COLO668 (cell line): ENCODE measurements at regions not wholly inside any gene's neighbourhood (a gene's known extent, or its start where the extent isn't known, plus 50 kb on each side); places are given as distances from the start of the nearest gene placed in this dataset.
"Not testable (repeated sequence)": the region's sequence is repeated elsewhere in the genome, so short reads cannot be mapped to it uniquely, and the experiment has no call there.

Source experiments
- DNase-seq: peaks from one replicate; lab custom pipeline; 2025; ENCODE audit not compliant: unreplicated experiment; lab: John Stamatoyannopoulos, UW

DNA sequence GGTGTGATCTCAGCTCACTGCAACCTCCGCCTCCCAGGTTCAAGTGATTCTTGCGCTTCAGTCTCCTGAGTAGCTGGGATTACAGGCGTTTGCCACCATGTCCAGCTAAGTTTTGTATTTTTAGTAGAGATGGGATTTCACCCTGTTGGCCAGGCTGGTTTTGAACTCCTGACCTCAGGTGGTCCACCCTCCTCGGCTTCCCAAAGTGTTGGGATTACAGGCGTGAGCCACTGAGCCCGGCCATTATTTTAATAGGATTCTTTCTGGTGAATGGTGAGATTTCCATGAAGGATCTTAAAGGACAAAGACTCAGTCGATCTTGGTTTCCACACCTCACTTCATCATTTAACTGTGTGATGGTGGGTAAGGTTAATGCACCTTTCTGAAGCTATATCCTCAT is 183.8 kb upstream of the ZNF217 start:
- not testable (repeated sequence) for DNase-seq

DNA sequence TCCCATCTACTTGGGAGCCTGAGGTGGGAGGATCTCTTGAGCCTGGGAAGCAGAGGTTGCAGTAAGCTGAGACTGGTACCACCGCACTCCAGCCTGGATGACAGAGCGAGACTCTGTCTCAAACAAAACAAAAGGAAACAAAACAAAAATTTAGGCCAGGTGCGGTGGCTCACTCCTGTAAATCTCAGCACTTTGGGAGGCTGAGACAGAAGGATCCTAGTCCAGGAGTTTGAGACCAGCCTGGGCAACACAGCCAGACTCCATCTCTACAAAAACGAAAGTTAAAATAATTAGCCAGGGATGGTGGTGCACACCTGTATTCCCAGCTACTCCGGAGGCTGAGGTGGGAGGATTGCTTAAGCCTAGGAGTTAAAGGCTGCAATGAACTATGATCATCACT is 183.2 kb upstream of the ZNF217 start:
- no peak for DNase-seq

DNA sequence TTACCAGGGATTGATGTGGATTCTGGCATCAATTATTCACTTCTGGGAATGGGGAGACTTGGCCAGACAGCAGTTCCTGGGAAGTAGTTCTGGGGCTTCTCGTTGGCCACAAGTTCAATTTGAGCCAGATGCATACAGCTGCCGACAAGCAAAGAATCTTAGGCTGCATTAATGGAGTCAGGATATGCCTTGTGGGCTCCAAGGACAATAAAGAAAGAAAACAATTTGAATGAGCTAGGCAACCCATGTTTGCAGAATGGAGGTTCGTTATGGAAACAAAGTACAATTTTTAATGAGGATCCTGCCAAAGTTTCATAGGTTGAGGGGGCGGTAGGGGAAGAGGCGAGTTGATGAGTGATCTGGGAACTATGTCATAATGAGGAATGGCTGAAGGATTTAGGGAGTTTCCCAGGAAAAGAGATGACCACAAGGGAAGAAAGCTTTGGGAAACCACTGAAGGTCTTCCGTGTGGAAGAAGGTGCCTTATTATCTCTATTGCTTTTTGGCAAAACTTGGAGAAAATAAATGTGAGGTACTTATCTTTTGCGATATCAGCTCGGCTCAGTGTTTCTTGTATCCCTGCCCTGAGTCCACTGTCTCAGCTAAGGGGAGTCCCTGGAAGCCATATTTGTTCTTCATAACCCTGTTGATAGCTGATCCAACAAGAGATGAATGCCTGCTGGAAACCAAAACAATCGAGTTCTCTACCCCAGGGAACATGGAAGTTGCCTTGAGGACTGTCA is 181.0 kb upstream of the ZNF217 start:
- no peak for DNase-seq

DNA sequence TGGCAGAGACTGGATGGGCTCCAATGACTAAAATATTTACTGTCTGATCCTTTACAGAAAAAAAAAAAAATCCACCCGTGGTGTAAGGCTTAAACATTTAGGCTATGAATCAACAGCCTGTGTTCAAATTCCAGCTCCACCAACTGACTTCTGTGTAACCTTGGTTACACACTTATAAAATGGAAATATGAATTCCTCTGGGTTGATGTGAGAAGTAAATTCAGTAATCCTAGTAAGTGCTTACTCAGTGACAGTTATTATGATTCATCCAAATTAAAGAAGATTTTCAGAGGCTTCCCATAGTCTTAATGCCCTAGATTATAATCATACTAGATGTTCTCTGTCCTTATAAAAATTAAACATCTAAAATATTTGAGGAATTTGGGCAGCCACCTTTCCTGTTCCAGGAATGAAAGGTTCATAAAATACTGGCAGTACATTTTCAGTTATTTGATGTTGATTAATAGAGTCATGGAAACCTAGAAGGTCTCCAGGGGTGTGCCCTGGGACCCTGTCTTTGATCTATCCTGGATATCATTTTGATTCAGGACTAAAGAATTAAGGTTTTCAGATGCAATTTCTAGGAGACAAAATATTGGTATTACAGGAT is 180.3 kb upstream of the ZNF217 start:
- no peak for DNase-seq

DNA sequence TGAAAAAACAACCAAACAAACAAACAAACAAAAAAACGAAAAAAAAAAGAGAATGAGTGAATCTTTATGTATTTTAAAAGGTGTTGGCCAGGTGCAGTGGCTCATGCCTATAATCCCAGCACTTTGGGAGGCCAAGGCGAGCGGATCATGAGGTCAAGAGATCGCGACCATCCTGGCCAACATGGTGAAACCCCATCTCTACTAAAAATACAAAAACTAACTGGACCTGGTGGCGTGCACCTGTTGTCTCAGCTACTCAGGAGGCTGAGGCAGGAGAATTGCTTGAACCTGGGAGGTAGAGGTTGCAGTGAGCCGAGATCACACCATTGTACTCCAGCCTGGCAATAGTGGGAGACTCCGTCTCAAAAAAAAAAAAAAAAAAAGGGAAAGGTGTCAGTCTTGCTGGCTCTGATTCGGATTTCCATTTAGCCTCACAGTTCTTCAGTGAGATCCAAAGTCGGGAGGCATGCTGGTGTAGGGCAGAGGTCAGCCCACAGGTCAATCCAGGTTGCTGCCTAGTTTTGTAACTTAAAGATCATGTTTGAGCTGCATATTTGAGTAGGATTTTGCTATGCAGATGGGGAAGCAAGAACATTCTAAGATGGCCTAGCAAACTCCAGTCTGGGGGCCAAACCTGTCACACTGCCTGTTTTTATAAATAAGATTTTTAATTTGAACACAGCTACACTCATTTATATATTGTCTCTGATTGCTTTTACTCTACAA is 179.6 kb upstream of the ZNF217 start:
- not testable (repeated sequence) for DNase-seq

DNA sequence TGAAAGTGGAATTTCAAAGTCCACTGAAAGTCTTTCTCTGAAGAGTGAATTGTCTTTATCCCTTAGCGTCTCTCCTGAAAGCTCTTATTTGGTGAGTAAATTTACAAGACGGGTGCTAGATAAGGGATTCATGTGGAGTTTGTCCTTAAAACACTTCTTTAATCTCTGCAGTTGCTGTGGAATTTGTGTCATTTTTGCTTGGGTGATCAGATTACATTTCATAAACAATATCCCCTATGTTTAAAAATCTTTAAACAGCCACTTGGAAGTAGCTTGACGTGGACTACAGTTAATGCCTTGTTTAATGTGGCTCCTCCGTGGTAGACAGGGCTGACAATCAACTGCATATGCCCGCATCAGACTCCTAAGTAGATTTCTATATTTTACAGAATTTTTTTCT is 175.4 kb upstream of the ZNF217 start:
- DNase-seq = no peak

DNA sequence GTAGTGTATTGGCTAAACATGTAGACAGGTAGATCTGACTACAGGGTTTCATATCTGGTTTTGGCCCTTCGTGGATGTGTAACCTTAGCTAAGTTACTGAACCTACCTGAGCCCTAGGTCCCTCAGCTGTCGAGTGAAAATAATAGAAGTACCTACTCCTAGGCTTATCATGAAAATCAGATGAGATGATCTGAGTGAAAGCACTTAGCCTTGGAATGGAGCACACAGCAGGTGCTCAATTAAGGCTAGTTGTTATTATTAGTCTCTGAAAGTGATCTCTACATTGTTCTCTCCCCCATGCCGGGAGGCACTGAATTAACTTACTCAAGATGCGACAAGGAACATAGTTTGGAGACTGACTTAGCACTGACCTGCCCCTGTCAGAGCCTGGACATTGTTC is 174.7 kb upstream of the ZNF217 start:
- DNase-seq = no peak

DNA sequence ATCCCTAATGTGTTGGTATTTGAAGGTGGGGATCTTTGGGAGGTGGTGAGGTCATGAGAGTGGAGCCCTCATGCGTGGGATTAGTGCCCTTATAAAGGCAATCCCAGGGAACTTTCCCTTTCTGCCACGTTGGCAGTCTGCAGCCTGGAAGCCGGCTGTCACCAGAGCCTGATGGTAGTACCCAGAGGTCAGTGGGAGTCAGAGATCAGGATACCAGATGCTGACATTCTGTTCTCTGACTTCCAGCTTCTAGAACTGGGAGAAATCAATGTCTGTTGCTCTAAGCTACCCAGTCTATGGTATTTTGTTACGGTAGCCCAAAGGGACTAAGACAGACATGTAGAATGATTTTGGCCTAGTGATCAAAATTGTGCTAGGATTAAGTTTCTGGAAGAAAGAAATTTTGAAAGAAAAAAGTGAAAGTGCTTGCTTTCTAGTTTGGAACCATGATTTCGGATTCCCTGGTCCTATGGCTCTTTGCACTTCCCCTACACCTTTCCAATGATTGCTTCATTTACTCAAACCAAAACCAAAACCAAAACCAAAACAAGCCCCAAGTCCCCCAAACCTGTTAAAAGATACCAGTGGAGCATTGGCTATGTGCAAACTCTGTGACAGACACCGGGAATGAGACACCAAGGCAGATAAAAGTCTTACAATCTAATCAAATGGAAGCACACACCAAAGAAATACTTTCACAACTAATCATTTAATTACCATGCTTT is 173.7 kb upstream of the ZNF217 start:
- no peak for DNase-seq

DNA sequence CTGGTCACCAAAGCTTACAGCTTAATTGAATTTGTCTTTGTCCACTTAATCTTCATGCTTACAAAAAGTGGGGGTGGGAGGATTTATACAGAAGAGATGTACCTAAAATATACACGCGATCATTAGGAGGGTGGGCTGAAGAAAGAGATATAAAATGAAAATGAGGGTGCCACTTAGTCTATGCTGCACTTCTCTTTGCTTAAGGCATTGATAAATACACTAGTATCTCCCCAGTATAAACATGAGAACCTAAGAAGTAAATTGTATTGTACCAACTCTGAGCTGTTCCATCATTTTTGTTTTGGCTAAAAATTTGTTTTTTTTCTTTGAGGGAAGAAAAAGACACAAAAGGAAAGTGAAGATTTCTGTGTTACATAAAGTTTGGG is 170.8 kb upstream of the ZNF217 start:
- no peak for DNase-seq

DNA sequence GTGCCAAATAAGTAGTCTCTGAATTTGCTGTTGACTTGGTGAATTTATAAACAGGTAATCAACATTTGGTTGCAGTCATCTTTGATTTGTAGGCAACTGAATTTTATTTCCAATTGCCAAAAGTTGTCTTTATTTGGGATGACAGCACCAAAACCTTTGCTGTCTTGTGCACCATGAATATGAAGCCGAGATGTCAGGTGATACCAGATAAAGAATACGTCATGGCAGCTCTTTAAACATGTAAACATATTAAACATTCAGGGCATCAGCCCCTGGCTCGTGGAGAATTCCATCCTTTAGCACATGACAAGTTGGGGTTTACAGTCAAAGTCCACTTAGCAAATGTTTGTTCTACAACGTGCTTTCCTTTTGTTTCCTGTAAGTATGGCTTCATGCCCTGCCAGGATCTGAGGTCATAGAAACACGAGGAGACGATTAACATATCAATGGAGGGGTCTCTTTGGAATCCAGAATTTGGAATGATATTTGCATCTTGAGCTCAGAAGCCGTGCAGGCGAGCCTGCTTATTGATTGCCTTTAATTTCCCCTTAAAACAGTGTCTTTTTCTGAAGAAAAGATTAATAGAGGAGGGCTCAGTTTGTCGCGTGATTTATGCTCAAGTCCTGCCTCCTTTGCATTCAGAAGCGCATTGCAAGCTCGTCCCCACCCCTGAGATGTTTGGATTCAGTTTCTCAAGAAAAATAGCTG is 170.2 kb upstream of the ZNF217 start:
- DNase-seq = peak; percentile 67

DNA sequence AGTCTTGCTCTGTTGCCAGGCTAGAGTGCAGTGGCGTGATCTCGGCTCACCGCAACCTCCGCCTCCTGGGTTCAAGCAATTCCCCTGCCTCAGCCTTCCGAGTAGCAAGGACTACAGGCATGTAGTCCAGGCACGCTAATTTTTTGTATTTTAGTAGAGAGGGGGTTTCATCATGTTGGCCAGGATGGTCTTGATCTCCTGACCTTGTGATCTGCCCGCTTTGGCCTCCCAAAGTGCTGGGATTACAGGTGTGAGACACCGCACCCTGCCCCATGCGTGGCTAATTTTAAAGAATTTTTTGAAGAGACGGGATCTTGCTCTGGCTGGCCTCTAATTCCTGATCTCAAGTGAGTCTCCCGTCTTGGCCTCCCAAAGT is 168.8 kb upstream of the ZNF217 start:
- DNase-seq = not testable (repeated sequence)

DNA sequence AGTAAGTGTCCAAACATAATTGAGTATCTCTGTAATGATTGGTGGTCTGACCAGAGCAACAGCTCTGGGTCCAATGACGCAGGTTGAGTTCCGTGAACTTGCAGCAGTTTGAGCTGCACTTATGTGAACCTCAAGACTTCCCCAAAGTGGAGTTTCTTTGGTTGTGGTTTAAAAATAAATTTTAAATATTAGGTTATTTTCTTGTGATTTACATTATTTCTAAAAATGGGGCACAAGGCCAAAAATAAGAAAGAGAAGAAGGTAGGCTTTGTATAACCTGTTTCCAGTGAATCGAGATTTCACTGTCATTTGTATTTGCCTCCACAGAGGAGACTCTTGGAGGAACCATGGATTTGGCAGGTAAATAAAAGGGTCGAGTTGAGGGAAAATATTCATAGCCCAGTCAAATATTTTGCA is 166.4 kb upstream of the ZNF217 start:
- no peak for DNase-seq

DNA sequence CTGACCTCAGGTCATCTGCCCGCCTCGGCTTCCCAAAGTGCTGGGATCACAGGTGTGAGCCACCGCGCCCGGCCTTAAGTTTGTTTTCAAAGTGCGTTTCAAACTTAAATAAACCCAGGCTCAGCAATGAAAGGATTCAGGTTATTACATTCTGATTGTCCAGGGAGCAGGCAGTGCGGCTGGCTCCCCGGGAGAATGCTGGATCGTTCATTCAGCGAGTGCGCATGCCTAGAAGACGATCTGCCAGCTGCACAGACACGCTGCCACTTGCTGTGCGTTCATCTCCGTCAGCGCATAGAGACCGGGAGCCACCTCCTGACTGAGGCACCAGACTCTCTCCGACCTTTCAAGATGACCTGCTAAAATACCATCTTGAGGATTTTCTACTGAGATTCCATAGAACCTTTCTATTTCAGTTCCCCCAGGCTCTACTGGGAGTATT is 163.9 kb upstream of the ZNF217 start:
- no peak for DNase-seq

DNA sequence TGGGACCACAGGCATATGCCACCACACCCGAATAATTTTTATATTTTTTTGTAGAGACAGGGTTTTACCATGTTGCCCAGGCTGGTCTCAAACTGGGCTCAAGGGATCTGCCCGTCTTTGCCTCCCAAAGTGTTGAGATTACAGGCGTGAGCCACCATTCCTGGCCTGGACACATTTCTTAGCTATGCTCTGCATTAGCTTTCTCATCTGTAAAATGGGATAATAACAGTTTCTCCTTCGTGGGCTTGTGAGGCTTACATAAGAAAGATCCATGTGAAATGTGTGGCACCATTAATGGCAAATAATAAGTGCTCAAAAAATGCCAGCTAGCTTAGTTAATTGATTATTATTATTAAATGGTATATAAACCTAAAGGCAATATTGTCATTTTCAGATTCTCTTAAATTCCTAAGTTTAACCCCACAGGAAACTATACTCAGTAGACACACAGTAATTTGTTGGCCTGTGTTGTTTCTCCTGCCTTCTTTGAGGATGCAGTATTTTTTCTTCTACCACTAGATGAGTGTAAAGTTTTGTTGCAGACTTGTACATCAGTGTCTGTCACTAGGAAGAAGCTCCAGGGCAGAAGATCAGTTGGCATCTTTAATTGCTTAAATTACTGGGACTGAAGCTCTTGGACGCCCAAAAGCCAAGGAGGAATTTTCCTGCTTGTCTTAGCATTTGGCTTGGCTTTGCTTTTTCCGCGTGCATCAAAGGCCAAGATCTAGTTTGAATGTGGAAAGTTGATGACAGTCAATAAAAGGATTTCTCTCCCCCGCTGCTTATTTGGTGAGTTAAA is 162.3 kb upstream of the ZNF217 start:
- DNase-seq = no peak

DNA sequence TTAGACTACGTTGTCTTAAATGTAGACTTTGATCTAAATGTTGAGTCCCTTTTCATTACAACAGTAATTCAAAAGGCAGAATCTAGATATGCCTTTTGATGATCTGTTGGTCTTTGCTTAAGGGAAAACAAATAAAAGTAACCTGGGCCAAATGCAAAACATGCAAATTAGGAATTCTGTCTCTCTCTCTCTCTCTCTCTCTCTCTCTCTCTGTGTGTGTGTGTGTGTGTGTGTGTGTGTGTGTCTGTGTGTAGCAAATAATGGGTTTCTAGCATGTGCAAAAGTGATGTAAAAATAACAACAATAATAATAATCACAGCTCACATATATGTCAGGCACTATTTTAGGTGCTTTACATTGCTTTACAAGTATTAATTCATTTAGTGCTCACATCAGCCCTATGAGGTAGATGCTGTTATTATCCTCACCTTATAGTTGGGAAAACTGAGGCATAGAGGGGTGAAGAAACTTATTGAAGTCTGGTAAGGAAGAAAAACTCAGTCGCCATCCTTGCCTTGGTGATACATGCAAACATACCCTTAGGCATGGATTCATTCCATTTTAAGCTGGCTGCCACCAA is 160.3 kb upstream of the ZNF217 start:
- DNase-seq = no peak

DNA sequence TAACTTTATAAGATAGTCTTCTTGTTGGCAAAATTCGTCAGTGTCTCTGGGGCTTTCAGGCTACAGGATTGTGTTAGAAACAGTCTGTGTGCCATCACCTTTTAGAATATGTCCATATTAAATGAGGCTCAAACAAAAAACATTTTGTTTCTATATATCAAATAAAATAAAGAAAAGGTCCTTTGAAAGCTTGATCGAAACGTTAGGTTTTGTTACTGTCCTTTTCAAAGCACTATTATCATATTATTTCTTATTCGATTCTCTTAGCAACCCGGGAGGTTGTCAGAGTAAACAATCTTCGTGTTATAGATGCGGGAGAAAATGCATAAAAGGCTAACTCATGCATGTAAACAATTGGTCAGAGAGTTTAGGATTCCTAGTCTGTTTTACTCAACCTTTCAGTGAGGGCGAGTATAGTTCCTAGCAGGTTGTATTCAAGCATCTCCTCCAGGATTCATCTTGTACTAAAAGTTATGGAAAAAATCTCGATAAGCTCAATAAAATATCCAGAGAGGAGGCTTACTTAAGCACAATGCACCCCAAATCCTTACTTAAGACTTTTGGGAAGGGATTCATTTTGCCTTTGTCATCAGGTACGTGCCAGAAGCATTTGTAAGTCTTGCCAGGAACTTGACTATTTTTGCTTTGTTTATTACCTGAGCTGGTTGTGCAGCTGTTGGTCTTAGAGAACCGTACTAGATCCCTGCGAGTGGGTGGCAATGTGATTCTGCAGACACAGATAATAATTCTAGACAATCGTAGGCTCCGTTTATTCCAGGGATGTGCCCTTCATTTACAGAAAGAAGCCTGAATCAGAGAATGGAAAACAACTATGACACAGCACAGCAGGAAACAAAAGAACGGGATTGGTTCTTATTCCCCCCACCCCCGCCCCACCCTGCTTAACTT is 159.6 kb upstream of the ZNF217 start:
- DNase-seq = no peak

DNA sequence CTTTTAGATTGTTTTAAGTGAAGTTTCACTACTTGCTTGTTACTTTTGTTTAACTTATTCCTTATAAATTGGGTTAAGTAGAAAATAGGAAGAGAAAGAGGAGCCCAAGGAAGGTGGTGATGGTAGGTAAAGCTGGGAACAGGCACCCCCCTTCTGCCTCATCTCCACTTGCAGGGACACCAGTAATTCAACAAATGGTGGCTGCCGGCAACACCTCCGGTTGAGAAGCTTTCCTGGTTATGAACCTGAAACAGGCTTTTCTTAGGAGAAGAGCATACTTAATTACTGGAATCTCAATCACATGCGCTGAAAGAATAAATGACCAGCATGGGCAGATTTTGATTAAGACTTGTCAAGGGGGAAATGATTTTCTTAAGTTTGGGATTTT is 158.9 kb upstream of the ZNF217 start:
- DNase-seq = no peak

DNA sequence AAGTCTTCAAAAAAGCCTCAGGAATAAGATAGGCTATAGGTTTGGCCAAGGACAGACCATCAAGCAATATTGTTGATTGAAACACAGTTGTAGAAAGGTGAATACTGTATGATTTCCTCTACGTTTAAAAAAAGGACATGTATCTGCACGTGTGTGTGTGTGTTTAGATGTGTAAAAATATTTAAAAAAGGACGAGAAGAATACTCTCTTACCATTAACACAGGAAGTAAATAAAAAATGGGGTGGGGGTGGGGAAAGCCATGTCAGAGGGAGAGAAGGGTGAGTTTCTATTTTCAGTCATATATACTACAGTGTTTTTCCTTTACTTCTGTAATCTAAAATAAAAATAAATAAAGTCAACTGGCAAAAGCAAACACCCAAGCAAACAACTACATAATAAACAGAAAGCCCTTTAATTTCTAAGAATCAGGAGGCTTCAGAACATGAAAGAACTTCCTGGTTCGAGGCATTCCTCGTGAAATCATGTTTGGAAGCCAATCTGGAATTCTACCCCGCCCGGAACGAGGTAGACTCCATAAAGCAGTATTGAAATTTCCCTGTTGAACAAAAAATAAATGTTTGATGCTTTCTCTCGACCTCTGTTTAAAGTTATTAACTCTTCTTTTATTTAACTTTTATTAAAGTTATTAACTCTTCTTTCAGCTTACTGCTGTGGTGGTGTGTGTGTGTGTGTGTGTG is 158.1 kb upstream of the ZNF217 start:
- DNase-seq = no peak
